ENCODE measurements at regions not wholly inside any gene's neighbourhood (a gene's known extent, or its start where the extent isn't known, plus 50 kb on each side); places are given as distances from the start of the nearest gene placed in this dataset.

- no peak overlapping the region for H3K4me3 ChIP-seq (ENCODE audit: low read depth, low read length)
- no peak for DNase-seq (ENCODE audit: low read depth)
Observed at GRCh38 chr7:156176039-156176438, 363.8 kb upstream of the SHH start.

GRCh38 chr7:156175003-156175402, 362.7 kb upstream of the SHH start:
- no peak for DNase-seq (ENCODE audit: low read depth)
- H3K4me3 ChIP-seq (ENCODE audit: low read depth, low read length), result no peak overlapping the region

- DNase-seq (ENCODE audit: low read depth), result no peak
- no peak overlapping the region for H3K4me3 ChIP-seq (ENCODE audit: low read depth, low read length)
Observed at GRCh38 chr7:156174428-156174827, 362.2 kb upstream of the SHH start.

- no peak overlapping the region for H3K4me3 ChIP-seq (ENCODE audit: low read depth, low read length)
- no peak for DNase-seq (ENCODE audit: low read depth)
Observed at GRCh38 chr7:156173748-156174353, 361.6 kb upstream of the SHH start.

GRCh38 chr7:156173346-156173745, 361.1 kb upstream of the SHH start:
- H3K4me3 ChIP-seq (ENCODE audit: low read depth, low read length), result no peak overlapping the region
- no peak for DNase-seq (ENCODE audit: low read depth)

- H3K4me3 ChIP-seq (ENCODE audit: low read depth, low read length), result no peak overlapping the region
- no peak for DNase-seq (ENCODE audit: low read depth)
Observed at GRCh38 chr7:156172638-156173037, 360.4 kb upstream of the SHH start.

- DNase-seq (ENCODE audit: low read depth), result no peak
Observed at GRCh38 chr7:156169474-156170370, 357.5 kb upstream of the SHH start.

GRCh38 chr7:156168434-156168833, 356.2 kb upstream of the SHH start:
- no peak overlapping the region for H3K4me3 ChIP-seq (ENCODE audit: low read depth, low read length)
- no peak for DNase-seq (ENCODE audit: low read depth)

More at GRCh38 chr7:156169474-156170370, 357.5 kb upstream of the SHH start:
- H3K4me3 ChIP-seq (ENCODE audit: low read depth, low read length), result no peak overlapping the region

- no peak for DNase-seq (ENCODE audit: low read depth)
Observed at GRCh38 chr7:156167987-156168386, 355.7 kb upstream of the SHH start.

GRCh38 chr7:156167417-156167807, 355.1 kb upstream of the SHH start:
- DNase-seq (ENCODE audit: low read depth), result no peak
- no peak overlapping the region for H3K4me3 ChIP-seq (ENCODE audit: low read depth, low read length)

More at GRCh38 chr7:156167987-156168386, 355.7 kb upstream of the SHH start:
- no peak overlapping the region for H3K4me3 ChIP-seq (ENCODE audit: low read depth, low read length)

- H3K4me3 ChIP-seq (ENCODE audit: low read depth, low read length), result no peak overlapping the region
- no peak for DNase-seq (ENCODE audit: low read depth)
Observed at GRCh38 chr7:156166692-156167416, 354.6 kb upstream of the SHH start.

- H3K4me3 ChIP-seq (ENCODE audit: low read depth, low read length), result no peak overlapping the region
- DNase-seq (ENCODE audit: low read depth), result no peak
Observed at GRCh38 chr7:156163747-156164146, 351.5 kb upstream of the SHH start.

GRCh38 chr7:156162451-156162850, 350.2 kb upstream of the SHH start:
- no peak for DNase-seq (ENCODE audit: low read depth)
- H3K4me3 ChIP-seq (ENCODE audit: low read depth, low read length), result no peak overlapping the region

- no peak for DNase-seq (ENCODE audit: low read depth)
Observed at GRCh38 chr7:156160811-156161210, 348.5 kb upstream of the SHH start.

GRCh38 chr7:156158693-156159092, 346.4 kb upstream of the SHH start:
- DNase-seq (ENCODE audit: low read depth), result no peak

More at GRCh38 chr7:156160811-156161210, 348.5 kb upstream of the SHH start:
- no peak overlapping the region for H3K4me3 ChIP-seq (ENCODE audit: low read depth, low read length)

GRCh38 chr7:156158213-156158612, 345.9 kb upstream of the SHH start:
- no peak overlapping the region for H3K4me3 ChIP-seq (ENCODE audit: low read depth, low read length)
- no peak for DNase-seq (ENCODE audit: low read depth)

More at GRCh38 chr7:156158693-156159092, 346.4 kb upstream of the SHH start:
- no peak overlapping the region for H3K4me3 ChIP-seq (ENCODE audit: low read depth, low read length)

GRCh38 chr7:156157409-156158012, 345.2 kb upstream of the SHH start:
- no peak for DNase-seq (ENCODE audit: low read depth)
- H3K4me3 ChIP-seq (ENCODE audit: low read depth, low read length), result no peak overlapping the region

- no peak for DNase-seq (ENCODE audit: low read depth)
- no peak overlapping the region for H3K4me3 ChIP-seq (ENCODE audit: low read depth, low read length)
Observed at GRCh38 chr7:156156734-156157408, 344.6 kb upstream of the SHH start.

- DNase-seq (ENCODE audit: low read depth), result no peak
- H3K4me3 ChIP-seq (ENCODE audit: low read depth, low read length), result no peak overlapping the region
Observed at GRCh38 chr7:156155988-156156733, 343.9 kb upstream of the SHH start.
